DOHH2 (cell line): ENCODE measurements at regions not wholly inside any gene's neighbourhood (a gene's known extent, or its start where the extent isn't known, plus 50 kb on each side); places are given as distances from the start of the nearest gene placed in this dataset.
"Not testable (repeated sequence)": the region's sequence is repeated elsewhere in the genome, so short reads cannot be mapped to it uniquely, and the experiment has no call there.

ENCODE experiments used
- H3F3A ChIP-seq: fragments of 200-600 bp; sonication (generic), shearing (Covaris generic); 2 replicates; pipeline ENCODE4 v1.6.0; 2016; ENCODE audit warnings: antibody characterized with exemption, mild to moderate bottlenecking; ENCODE audit not compliant: control insufficient read depth, insufficient read depth
- H3K27ac ChIP-seq: fragments of 200-600 bp; sonication (generic); 2 replicates; pipeline ENCODE4 v1.5.1; 2014; ENCODE audit warnings: low read depth, mild to moderate bottlenecking, low read length, moderate library complexity
- H3K27me3 ChIP-seq: fragments of 200-600 bp; sonication (generic); 2 replicates; pipeline ENCODE4 v1.6.1; 2014; ENCODE audit warnings: mild to moderate bottlenecking, low read length, mixed read lengths; ENCODE audit not compliant: control insufficient read depth
- H3K36me3 ChIP-seq: fragments of 200-600 bp; sonication (generic); 2 replicates; pipeline ENCODE4 v1.6.1; 2014; ENCODE audit warnings: mild to moderate bottlenecking, low read length, moderate library complexity, mixed read lengths; ENCODE audit not compliant: control insufficient read depth
- H3K4me1 ChIP-seq: fragments of 200-600 bp; sonication (generic); 2 replicates; pipeline ENCODE4 v1.6.1; 2014; ENCODE audit warnings: mild to moderate bottlenecking, low read length, mixed read lengths; ENCODE audit not compliant: control insufficient read depth
- H3K4me2 ChIP-seq: fragments of 200-600 bp; sonication (generic); 2 replicates; pipeline ENCODE4 v1.6.0; 2014; ENCODE audit warnings: mild to moderate bottlenecking, low read length, moderate library complexity
- H3K4me3 ChIP-seq: fragments of 200-600 bp; sonication (generic); 2 replicates; pipeline ENCODE4 v1.5.1; 2014; ENCODE audit warnings: mild to moderate bottlenecking, low read length, mixed read lengths
- H3K79me2 ChIP-seq: fragments of 200-600 bp; sonication (generic); 2 replicates; pipeline ENCODE4 v1.6.1; 2014; ENCODE audit warnings: mild to moderate bottlenecking, low read length, mixed read lengths; ENCODE audit not compliant: control insufficient read depth
- H3K9me2 ChIP-seq: fragments of 200-600 bp; sonication (generic); replicated peaks from 2 replicates; pipeline ENCODE4 v1.6.1; 2014; ENCODE audit warnings: mild to moderate bottlenecking, low read length, mixed read lengths; ENCODE audit not compliant: control insufficient read depth
- H3K9me3 ChIP-seq: fragments of 200-600 bp; sonication (generic); 2 replicates; pipeline ENCODE4 v1.6.1; 2014; ENCODE audit warnings: antibody characterized with exemption, low read length, mixed read lengths; ENCODE audit not compliant: control insufficient read depth, insufficient read depth
- H4K20me1 ChIP-seq: fragments of 200-600 bp; sonication (generic); 2 replicates; pipeline ENCODE4 v1.6.0; 2014; ENCODE audit warnings: low read depth, mild to moderate bottlenecking, antibody characterized with exemption, low read length, moderate library complexity; ENCODE audit not compliant: control insufficient read depth, insufficient read depth
- EZH2phosphoT487 ChIP-seq: fragments of 200-600 bp; sonication (generic); IDR thresholded peaks from 2 replicates; pipeline ENCODE4 v1.6.1; 2017; ENCODE audit warnings: borderline replicate concordance, mild to moderate bottlenecking, antibody characterized with exemption, low read length, moderate library complexity, mixed read lengths
- TF ChIP-seq, protein P1 (sequence below): fragments of 200-600 bp; sonication (generic); IDR thresholded peaks from one replicate; pipeline ENCODE4 v1.5.1; 2014; ENCODE audit warnings: antibody characterized with exemption, mild to moderate bottlenecking, low read depth, low read length; ENCODE audit not compliant: poor library complexity, severe bottlenecking

DNA sequence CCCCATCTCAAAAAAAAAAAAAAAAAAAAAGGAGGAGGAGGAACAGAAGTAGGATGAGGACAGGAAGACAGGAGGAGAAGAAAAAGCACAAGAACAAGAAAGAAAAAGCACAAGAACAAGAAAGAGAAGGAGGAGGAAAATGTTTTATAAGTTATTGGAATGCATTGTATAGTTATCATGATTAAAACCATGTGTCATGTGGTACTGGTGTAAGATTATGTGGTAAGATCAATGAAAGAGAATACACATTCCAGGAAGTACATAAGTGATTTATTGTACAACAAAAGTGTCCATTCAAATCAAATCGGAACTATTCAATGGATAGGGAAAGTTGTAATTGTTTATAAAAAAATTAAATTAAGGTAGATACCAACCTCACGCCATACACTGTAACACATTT lies 167.7 kb downstream of the MZT1 start:
- Histone ChIP-seq H3K27me3 (no peaks in the 10 kb centered on the region), H3K27ac (no peak overlapping the region), H3K9me2 (no peaks in the 10 kb centered on the region), H3K4me3 (no peak overlapping the region), H4K20me1 (no peaks in the 10 kb centered on the region), H3K79me2 (no peaks in the 10 kb centered on the region), H3K9me3 (no peaks in the 10 kb centered on the region), H3K4me1 (no peaks in the 10 kb centered on the region), H3F3A (no peaks in the 10 kb centered on the region), H3K4me2 (no peak overlapping the region), H3K36me3 (no peaks in the 10 kb centered on the region)
- no peak for TF ChIP-seq EZH2phosphoT487
- TF ChIP-seq, protein P1, sequence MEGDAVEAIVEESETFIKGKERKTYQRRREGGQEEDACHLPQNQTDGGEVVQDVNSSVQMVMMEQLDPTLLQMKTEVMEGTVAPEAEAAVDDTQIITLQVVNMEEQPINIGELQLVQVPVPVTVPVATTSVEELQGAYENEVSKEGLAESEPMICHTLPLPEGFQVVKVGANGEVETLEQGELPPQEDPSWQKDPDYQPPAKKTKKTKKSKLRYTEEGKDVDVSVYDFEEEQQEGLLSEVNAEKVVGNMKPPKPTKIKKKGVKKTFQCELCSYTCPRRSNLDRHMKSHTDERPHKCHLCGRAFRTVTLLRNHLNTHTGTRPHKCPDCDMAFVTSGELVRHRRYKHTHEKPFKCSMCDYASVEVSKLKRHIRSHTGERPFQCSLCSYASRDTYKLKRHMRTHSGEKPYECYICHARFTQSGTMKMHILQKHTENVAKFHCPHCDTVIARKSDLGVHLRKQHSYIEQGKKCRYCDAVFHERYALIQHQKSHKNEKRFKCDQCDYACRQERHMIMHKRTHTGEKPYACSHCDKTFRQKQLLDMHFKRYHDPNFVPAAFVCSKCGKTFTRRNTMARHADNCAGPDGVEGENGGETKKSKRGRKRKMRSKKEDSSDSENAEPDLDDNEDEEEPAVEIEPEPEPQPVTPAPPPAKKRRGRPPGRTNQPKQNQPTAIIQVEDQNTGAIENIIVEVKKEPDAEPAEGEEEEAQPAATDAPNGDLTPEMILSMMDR, result no peak

DNA sequence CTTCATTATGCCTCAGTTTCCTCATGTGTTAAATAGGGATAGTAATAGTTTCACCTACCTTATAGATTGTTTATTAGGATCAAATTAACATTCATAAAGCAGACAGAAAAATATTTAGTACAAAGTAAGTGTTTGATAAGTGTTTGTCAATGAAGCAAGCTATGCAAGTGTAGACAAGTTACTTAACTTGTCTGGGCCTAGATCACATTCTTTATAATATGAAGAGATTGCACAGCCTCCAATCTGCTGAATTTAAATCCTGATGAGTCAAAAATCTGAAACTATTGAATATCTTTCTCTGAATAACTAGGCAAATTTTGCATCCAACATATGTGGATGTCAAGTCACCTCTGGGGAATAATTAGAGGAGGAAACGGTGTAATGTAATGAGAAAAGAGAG lies 170.5 kb downstream of the MZT1 start:
- no peak overlapping the region for H3K4me2 ChIP-seq
- TF ChIP-seq EZH2phosphoT487, result no peak
- no peaks in the 10 kb centered on the region for H3F3A ChIP-seq
- H3K36me3 ChIP-seq, result no peaks in the 10 kb centered on the region
- no peaks in the 10 kb centered on the region for H3K9me3 ChIP-seq
- no peak overlapping the region for H3K4me3 ChIP-seq
- no peaks in the 10 kb centered on the region for H3K27me3 ChIP-seq
- H3K4me1 ChIP-seq, result no peaks in the 10 kb centered on the region
- H3K27ac ChIP-seq, result no peak overlapping the region
- no peaks in the 10 kb centered on the region for H3K9me2 ChIP-seq
- H3K79me2 ChIP-seq, result no peaks in the 10 kb centered on the region
- no peaks in the 10 kb centered on the region for H4K20me1 ChIP-seq

DNA sequence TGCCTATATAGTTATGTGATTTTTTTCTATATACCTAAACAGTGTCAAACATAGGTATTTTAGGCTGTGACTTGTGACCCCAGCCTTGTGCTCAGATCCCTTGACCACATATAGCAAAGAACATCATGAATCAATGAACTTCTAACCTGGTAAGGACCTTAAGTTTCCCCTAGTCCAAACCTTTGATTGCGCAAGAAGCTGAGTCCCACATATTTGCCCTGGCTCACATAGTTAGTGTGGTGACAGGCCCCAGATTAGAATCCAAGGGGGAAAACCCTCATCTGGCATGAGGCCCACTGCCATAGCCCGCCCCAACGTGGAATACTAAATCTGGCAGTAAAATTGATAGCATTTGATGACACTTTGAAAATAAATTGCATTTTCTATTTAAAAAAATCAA lies 171.8 kb downstream of the MZT1 start:
- H3K4me3 ChIP-seq, result no peak overlapping the region
- no peaks in the 10 kb centered on the region for H3K4me1 ChIP-seq
- no peak overlapping the region for H3K27ac ChIP-seq
- no peaks in the 10 kb centered on the region for H3K79me2 ChIP-seq
- H3K9me2 ChIP-seq, result no peaks in the 10 kb centered on the region
- no peaks in the 10 kb centered on the region for H3F3A ChIP-seq
- H3K9me3 ChIP-seq, result no peaks in the 10 kb centered on the region
- TF ChIP-seq EZH2phosphoT487, result no peak
- TF ChIP-seq, protein P1, result no peak
- H3K27me3 ChIP-seq, result no peaks in the 10 kb centered on the region
- no peak overlapping the region for H3K4me2 ChIP-seq
- H3K36me3 ChIP-seq, result no peaks in the 10 kb centered on the region
- no peaks in the 10 kb centered on the region for H4K20me1 ChIP-seq

DNA sequence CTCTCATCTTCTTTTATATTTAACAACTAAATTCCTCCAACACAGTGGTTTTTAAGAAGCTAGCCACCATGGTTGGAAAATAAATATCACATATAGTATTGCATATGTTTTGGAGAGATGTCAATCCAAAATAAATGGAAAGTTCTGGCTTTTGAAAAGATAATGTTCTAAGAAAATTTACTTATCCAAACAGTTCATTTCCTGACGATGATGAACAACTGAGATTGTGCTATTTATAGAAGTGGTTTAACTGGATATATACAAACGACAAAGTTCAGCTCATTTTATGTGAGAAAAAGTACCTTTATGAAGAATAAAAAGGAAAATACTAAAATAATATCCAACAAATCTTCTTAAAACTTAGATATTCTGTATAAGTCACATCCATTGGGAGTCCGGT lies 174.7 kb downstream of the MZT1 start:
- Histone ChIP-seq H3K27ac (no peak overlapping the region), H3F3A (no peaks in the 10 kb centered on the region), H3K4me1 (no peaks in the 10 kb centered on the region), H3K9me2 (no peaks in the 10 kb centered on the region), H4K20me1 (no peaks in the 10 kb centered on the region), H3K79me2 (no peaks in the 10 kb centered on the region), H3K27me3 (no peaks in the 10 kb centered on the region), H3K4me2 (no peak overlapping the region), H3K9me3 (no peaks in the 10 kb centered on the region), H3K4me3 (no peak overlapping the region), H3K36me3 (no peaks in the 10 kb centered on the region)
- TF ChIP-seq, protein P1, result no peak
- TF ChIP-seq EZH2phosphoT487, result no peak

DNA sequence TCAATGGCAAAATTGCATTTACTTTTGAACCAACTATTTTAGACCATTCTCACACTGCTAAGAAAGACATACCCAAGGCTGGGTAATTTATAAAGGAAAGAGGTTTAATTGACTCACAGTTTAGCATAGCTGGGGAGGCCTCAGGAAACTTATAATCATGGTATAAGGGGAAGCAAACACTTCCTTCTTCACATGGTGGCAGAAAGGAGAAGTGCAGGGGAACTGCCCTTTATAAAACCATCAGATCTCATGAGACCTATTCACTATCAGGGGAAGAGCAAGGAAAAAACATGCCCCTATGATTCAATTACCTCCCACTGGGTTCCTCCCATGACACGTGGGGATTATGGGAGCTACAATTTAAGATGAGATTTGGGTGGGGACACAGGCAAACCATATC lies 181.5 kb downstream of the MZT1 start:
- H3K27me3 ChIP-seq, H3K9me3 ChIP-seq, H4K20me1 ChIP-seq, H3K36me3 ChIP-seq, H3F3A ChIP-seq, H3K4me3 ChIP-seq, H3K4me2 ChIP-seq, H3K9me2 ChIP-seq, H3K79me2 ChIP-seq, H3K4me1 ChIP-seq, H3K27ac ChIP-seq: not testable (repeated sequence)
